Caco-2 (cell line): ENCODE measurements at regions not wholly inside any gene's neighbourhood (a gene's known extent, or its start where the extent isn't known, plus 50 kb on each side); places are given as distances from the start of the nearest gene placed in this dataset.

Experiments
- BruUV-seq: library from RNA; stranded (reverse); fragments of 400-500 nt; replicated peaks from 2 replicates; lab custom pipeline; 2021; lab: Mats Ljungman, UMichigan
- CTCF ChIA-PET: fragments of 300-600 bp; sonication (Branson Sonifier 250); formaldehyde crosslinking; loops from one replicate; lab custom pipeline; 2022; ENCODE audit warnings: antibody characterized with exemption; lab: Charles Lee
- POLR2A ChIA-PET: fragments of 300-600 bp; sonication (Branson Sonifier 250); formaldehyde crosslinking; loops from one replicate; lab custom pipeline; 2022; ENCODE audit warnings: antibody characterized with exemption; lab: Charles Lee
- DNase-seq, 2 experiments: peaks; one replicate each; pipeline versions ENCODE4 v3.0.0 to v3.0.0-alpha.2; 2020 to 2022
- H3K27me3 ChIP-seq: replicated peaks from 2 replicates; pipeline ENCODE4 v1.6.0; 2011; ENCODE audit warnings: low read length; ENCODE audit not compliant: control insufficient read depth, insufficient read depth
- H3K36me3 ChIP-seq: 2 replicates; pipeline ENCODE4 v1.5.1; 2011; ENCODE audit warnings: low read length; ENCODE audit not compliant: control insufficient read depth, insufficient read depth
- H3K4me1 ChIP-seq: fragments of 250-450 bp; sonication (Bioruptor Pico); 2 replicates; pipeline ENCODE4 v1.5.1; 2020; ENCODE audit warnings: mild to moderate bottlenecking
- H3K4me3 ChIP-seq: 2 replicates; pipeline ENCODE4 v1.5.1; 2011; ENCODE audit warnings: low read depth, mild to moderate bottlenecking, control low read depth, low read length
- H3K9me3 ChIP-seq: fragments of 250-450 bp; sonication (Bioruptor Pico); 2 replicates; pipeline ENCODE4 v1.5.1; 2020; ENCODE audit warnings: mild to moderate bottlenecking, moderate library complexity
- H3K27ac Mint-ChIP-seq: one replicate; pipeline ENCODE4 v1.8.0; 2022; ENCODE audit warnings: mixed read lengths; ENCODE audit not compliant: unreplicated experiment
- H3K27me3 Mint-ChIP-seq: one replicate; pipeline ENCODE4 v1.8.0; 2022; ENCODE audit warnings: mixed read lengths; ENCODE audit not compliant: insufficient read depth, unreplicated experiment
- H3K36me3 Mint-ChIP-seq: one replicate; pipeline ENCODE4 v1.8.0; 2022; ENCODE audit warnings: mild to moderate bottlenecking, mixed read lengths; ENCODE audit not compliant: insufficient read depth, unreplicated experiment
- H3K4me1 Mint-ChIP-seq: one replicate; pipeline ENCODE4 v1.8.0; 2022; ENCODE audit warnings: low read depth, mixed read lengths; ENCODE audit not compliant: unreplicated experiment
- H3K4me3 Mint-ChIP-seq: one replicate; pipeline ENCODE4 v1.8.0; 2022; ENCODE audit warnings: mild to moderate bottlenecking, moderate library complexity, mixed read lengths; ENCODE audit not compliant: unreplicated experiment
- H3K9me3 Mint-ChIP-seq: one replicate; pipeline ENCODE4 v1.8.0; 2022; ENCODE audit warnings: mixed read lengths; ENCODE audit not compliant: unreplicated experiment
- intact Hi-C: fragments of 100-400 bp; cut with micrococcal nuclease; formaldehyde crosslinking; loops from one replicate; pipeline ENCODE4 v1.10.0; 2022; ENCODE audit not compliant: unreplicated experiment
- TF ChIP-seq, protein P1 (sequence below), 2 experiments: fragments of 200-600 bp in 1 of 2; IDR thresholded peaks; 1 replicate in 1 of 2; 2 replicates in 1 of 2; pipeline versions ENCODE4 v1.5.1 to v1.8.0; 2011 to 2022; ENCODE audit warnings: antibody characterized with exemption in 1 of 2, control low read depth in 1 of 2, inconsistent platforms in 1 of 2, low read depth in 1 of 2, low read length in 1 of 2, mild to moderate bottlenecking in 1 of 2, moderate library complexity in 1 of 2; ENCODE audit not compliant: insufficient read depth in 1 of 2, severe bottlenecking in 1 of 2, unreplicated experiment in 1 of 2

DNA sequence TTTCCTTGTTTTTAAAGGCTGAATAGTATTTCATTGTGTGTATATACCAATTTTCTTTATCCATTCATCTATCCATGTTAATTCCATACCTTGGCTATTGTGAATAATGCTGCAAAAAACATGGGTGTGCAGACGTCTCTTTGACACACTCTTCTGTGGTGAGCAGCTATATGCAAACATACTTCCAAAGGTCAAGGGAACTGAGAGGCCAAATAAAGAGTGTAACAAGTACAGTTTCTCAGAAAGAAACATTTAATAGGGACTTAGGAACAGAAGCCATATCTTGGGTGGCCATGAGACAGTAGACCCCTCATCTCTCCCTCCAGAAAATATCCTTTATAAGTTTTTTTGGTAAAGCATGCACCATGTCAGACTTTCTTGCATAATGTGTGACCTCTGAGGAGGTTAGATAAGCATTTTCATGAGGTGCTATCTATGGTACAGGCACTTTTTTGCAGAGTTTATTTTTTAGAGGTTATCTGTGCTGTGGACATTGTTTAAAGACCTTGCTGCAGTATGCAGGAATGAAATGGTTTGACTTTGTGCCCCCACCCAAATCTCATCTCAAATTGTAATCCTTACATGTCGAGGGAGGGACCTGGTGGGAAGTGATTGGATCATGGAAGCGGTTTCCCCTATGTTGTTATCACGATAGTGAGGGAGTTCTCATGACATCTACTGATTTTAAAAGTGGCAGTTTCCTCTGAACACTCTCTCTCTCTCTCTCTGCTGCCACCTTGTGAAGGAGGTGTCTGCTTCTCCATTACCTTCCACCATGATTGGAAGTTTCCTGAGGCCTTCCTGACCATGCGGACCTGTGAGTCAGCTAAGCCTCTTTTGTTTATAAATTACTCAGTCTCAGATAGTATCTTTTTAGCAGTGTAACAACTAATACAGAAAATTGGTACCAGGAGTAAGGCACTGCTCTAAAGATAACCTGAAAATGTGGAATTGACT, 1202.3 kb downstream of the GALC start:
- intact Hi-C loops: no loop called here
- Histone ChIP-seq H3K4me1 (no peaks in the 10 kb centered on the region), H3K9me3 (no peaks in the 10 kb centered on the region), H3K4me3 (no peak overlapping the region), H3K36me3 (no peaks in the 10 kb centered on the region), H3K27me3 (no peaks in the 10 kb centered on the region)
- no peak for DNase-seq
- ChIA-PET POLR2A (no interaction called here), CTCF (no interaction called here)
- TF ChIP-seq, protein P1, sequence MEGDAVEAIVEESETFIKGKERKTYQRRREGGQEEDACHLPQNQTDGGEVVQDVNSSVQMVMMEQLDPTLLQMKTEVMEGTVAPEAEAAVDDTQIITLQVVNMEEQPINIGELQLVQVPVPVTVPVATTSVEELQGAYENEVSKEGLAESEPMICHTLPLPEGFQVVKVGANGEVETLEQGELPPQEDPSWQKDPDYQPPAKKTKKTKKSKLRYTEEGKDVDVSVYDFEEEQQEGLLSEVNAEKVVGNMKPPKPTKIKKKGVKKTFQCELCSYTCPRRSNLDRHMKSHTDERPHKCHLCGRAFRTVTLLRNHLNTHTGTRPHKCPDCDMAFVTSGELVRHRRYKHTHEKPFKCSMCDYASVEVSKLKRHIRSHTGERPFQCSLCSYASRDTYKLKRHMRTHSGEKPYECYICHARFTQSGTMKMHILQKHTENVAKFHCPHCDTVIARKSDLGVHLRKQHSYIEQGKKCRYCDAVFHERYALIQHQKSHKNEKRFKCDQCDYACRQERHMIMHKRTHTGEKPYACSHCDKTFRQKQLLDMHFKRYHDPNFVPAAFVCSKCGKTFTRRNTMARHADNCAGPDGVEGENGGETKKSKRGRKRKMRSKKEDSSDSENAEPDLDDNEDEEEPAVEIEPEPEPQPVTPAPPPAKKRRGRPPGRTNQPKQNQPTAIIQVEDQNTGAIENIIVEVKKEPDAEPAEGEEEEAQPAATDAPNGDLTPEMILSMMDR (IDR thresholded peaks at IDR 0.05; ENCODE audit: insufficient read depth in 1 of 2, low read depth in 1 of 2, low read length in 1 of 2, severe bottlenecking in 1 of 2, unreplicated experiment in 1 of 2): no peak
- H3K36me3 Mint-ChIP-seq: no peaks in the 10 kb centered on the region
- BruUV-seq: no TSS peak
- H3K27me3 Mint-ChIP-seq: no peaks in the 10 kb centered on the region
- no peak overlapping the region for H3K4me3 Mint-ChIP-seq
- no peak overlapping the region for H3K27ac Mint-ChIP-seq
- no peaks in the 10 kb centered on the region for H3K9me3 Mint-ChIP-seq
- H3K4me1 Mint-ChIP-seq: no peaks in the 10 kb centered on the region

DNA sequence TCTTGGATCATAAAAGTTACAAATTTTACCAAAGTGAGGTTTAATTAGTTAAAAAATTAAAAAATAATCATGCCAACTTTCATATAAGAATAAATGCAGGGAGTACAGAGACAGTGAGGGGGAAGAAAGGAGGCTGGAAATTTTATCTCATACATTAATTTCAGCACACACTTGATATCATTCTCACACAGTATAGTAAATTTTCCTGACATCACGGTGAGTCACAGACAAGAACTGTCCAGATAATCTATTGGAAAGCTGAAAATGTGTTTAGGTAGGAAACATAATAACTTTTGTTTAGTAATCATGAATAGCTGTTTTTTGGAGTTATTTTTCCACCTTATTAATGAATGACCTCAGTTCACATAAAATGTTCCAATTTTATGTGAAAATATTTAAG, 1204.8 kb downstream of the GALC start:
- H3K36me3 ChIP-seq: no peaks in the 10 kb centered on the region
- Mint-ChIP-seq H3K4me1 (no peaks in the 10 kb centered on the region), H3K27ac (no peak overlapping the region), H3K4me3 (no peak overlapping the region), H3K27me3 (no peaks in the 10 kb centered on the region), H3K9me3 (no peaks in the 10 kb centered on the region), H3K36me3 (no peaks in the 10 kb centered on the region)
- H3K4me3 ChIP-seq: no peak overlapping the region
- intact Hi-C loops: no loop called here
- H3K4me1 ChIP-seq: no peaks in the 10 kb centered on the region
- no TSS peak for BruUV-seq
- CTCF ChIA-PET: no interaction called here
- H3K27me3 ChIP-seq: no peaks in the 10 kb centered on the region
- H3K9me3 ChIP-seq: no peaks in the 10 kb centered on the region
- no peak for DNase-seq
- TF ChIP-seq, protein P1 (IDR thresholded peaks at IDR 0.05; ENCODE audit: insufficient read depth in 1 of 2, low read depth in 1 of 2, low read length in 1 of 2, severe bottlenecking in 1 of 2, unreplicated experiment in 1 of 2): no peak
- POLR2A ChIA-PET: no interaction called here

DNA sequence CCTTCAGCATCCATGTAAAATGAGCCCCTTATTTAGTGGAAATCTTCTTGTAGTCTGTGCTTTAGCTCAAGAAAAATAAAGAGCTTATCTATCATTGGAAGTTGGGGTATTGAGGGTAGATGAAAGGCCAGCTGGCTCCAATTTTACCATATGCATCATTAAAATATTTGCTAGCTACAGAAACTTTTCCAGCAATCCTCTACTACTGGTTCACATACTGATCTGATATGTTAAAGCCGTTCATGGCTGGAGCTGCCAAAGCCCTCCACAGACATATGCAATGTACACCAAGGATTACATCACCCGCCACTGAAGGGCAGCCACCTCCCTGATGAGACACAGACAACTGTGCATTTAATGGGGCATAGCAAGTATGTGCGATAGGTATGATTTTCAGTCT, 1205.3 kb downstream of the GALC start:
- H3K4me3 ChIP-seq: no peak overlapping the region
- no peak overlapping the region for H3K4me3 Mint-ChIP-seq
- DNase-seq: no peak
- POLR2A ChIA-PET: no interaction called here
- H3K9me3 ChIP-seq: no peaks in the 10 kb centered on the region
- intact Hi-C loops: no loop called here
- H3K36me3 ChIP-seq: no peaks in the 10 kb centered on the region
- no peaks in the 10 kb centered on the region for H3K4me1 Mint-ChIP-seq
- no peaks in the 10 kb centered on the region for H3K36me3 Mint-ChIP-seq
- H3K27me3 Mint-ChIP-seq: no peaks in the 10 kb centered on the region
- no peaks in the 10 kb centered on the region for H3K4me1 ChIP-seq
- no peak overlapping the region for H3K27ac Mint-ChIP-seq
- no TSS peak for BruUV-seq
- no peaks in the 10 kb centered on the region for H3K9me3 Mint-ChIP-seq
- no peaks in the 10 kb centered on the region for H3K27me3 ChIP-seq
- TF ChIP-seq, protein P1 (IDR thresholded peaks at IDR 0.05; ENCODE audit: insufficient read depth in 1 of 2, low read depth in 1 of 2, low read length in 1 of 2, severe bottlenecking in 1 of 2, unreplicated experiment in 1 of 2): no peak
- CTCF ChIA-PET: no interaction called here
